ENCODE measurements at regions not wholly inside any gene's neighbourhood (a gene's known extent, or its start where the extent isn't known, plus 50 kb on each side); places are given as distances from the start of the nearest gene placed in this dataset.

- DNase-seq (ENCODE audit: low read depth): no peak
- TF ChIP-seq CTCF (IDR thresholded peaks at IDR 0.05; ENCODE audit: insufficient read depth, low read depth, low read length): no peak
- H3K4me3 ChIP-seq (ENCODE audit: low read depth, low read length): no peak overlapping the region
Measured at GRCh38 chr3:67289626-67290025, 291.5 kb downstream of the KBTBD8 start.

GRCh38 chr3:67290438-67290837 lies 292.3 kb downstream of the KBTBD8 start:
- no peak for TF ChIP-seq CTCF (IDR thresholded peaks at IDR 0.05; ENCODE audit: insufficient read depth, low read depth, low read length)
- DNase-seq (ENCODE audit: low read depth): no peak

GRCh38 chr3:67291287-67292252 lies 293.5 kb downstream of the KBTBD8 start:
- DNase-seq (ENCODE audit: low read depth): no peak

More at GRCh38 chr3:67290438-67290837, 292.3 kb downstream of the KBTBD8 start:
- no peak overlapping the region for H3K4me3 ChIP-seq (ENCODE audit: low read depth, low read length)

GRCh38 chr3:67292356-67293121 lies 294.4 kb downstream of the KBTBD8 start:
- peak; percentile 2 for DNase-seq (ENCODE audit: low read depth)
- H3K4me3 ChIP-seq (ENCODE audit: low read depth, low read length): no peak overlapping the region
- TF ChIP-seq CTCF (IDR thresholded peaks at IDR 0.05; ENCODE audit: insufficient read depth, low read depth, low read length): no peak

More at GRCh38 chr3:67291287-67292252, 293.5 kb downstream of the KBTBD8 start:
- no peak for TF ChIP-seq CTCF (IDR thresholded peaks at IDR 0.05; ENCODE audit: insufficient read depth, low read depth, low read length)
- no peak overlapping the region for H3K4me3 ChIP-seq (ENCODE audit: low read depth, low read length)

GRCh38 chr3:67294341-67294740 lies 296.2 kb downstream of the KBTBD8 start:
- no peak for TF ChIP-seq CTCF (IDR thresholded peaks at IDR 0.05; ENCODE audit: insufficient read depth, low read depth, low read length)
- no peak for DNase-seq (ENCODE audit: low read depth)
- no peak overlapping the region for H3K4me3 ChIP-seq (ENCODE audit: low read depth, low read length)

GRCh38 chr3:67296039-67296892 lies 298.2 kb downstream of the KBTBD8 start:
- DNase-seq (ENCODE audit: low read depth): no peak

More at GRCh38 chr3:67296039-67296892, 298.2 kb downstream of the KBTBD8 start:
- H3K4me3 ChIP-seq (ENCODE audit: low read depth, low read length): no peak overlapping the region
- TF ChIP-seq CTCF (IDR thresholded peaks at IDR 0.05; ENCODE audit: insufficient read depth, low read depth, low read length): no peak
